DND-41 (cell line): ENCODE measurements at regions not wholly inside any gene's neighbourhood (a gene's known extent, or its start where the extent isn't known, plus 50 kb on each side); places are given as distances from the start of the nearest gene placed in this dataset.

Experiments
- EZH2 ChIP-seq: IDR thresholded peaks from 3 replicates; pipeline ENCODE4 v1.6.1; 2012; ENCODE audit warnings: borderline replicate concordance, low read depth, mild to moderate bottlenecking, moderate library complexity, low read length, inconsistent platforms; ENCODE audit not compliant: severe bottlenecking
- TF ChIP-seq, protein P1 (sequence below): IDR thresholded peaks from 2 replicates; pipeline ENCODE4 v1.5.1; 2012; ENCODE audit warnings: borderline replicate concordance, low read length, moderate library complexity, mild to moderate bottlenecking; ENCODE audit not compliant: poor library complexity, severe bottlenecking; ENCODE audit errors: extremely low read depth

DNA sequence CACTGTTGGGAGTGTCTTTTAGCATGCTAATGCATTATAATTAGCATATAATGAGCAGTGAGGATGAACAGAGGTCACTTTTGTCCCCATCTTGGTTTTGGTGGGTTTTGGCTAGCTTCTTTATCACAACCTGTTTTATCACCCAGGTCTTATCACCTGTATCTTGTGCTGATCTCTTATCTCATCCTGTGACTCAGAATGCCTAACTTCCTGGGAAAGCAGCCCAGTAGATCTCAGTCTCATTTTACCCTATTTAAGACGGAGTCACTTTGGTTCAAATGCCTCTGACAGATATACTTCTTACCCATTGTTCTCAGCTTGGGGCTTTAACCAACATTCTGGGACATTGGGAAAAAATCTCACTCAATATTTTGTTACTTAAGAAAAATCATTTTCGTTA is 348.7 kb downstream of the PBX1 start:
- TF ChIP-seq, protein P1, sequence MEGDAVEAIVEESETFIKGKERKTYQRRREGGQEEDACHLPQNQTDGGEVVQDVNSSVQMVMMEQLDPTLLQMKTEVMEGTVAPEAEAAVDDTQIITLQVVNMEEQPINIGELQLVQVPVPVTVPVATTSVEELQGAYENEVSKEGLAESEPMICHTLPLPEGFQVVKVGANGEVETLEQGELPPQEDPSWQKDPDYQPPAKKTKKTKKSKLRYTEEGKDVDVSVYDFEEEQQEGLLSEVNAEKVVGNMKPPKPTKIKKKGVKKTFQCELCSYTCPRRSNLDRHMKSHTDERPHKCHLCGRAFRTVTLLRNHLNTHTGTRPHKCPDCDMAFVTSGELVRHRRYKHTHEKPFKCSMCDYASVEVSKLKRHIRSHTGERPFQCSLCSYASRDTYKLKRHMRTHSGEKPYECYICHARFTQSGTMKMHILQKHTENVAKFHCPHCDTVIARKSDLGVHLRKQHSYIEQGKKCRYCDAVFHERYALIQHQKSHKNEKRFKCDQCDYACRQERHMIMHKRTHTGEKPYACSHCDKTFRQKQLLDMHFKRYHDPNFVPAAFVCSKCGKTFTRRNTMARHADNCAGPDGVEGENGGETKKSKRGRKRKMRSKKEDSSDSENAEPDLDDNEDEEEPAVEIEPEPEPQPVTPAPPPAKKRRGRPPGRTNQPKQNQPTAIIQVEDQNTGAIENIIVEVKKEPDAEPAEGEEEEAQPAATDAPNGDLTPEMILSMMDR = no peak
- no peak for TF ChIP-seq EZH2
